HCT116 (cell line): ENCODE measurements at regions not wholly inside any gene's neighbourhood (a gene's known extent, or its start where the extent isn't known, plus 50 kb on each side); places are given as distances from the start of the nearest gene placed in this dataset.

Experiments used
- CEBPB ChIP-seq: IDR thresholded peaks from 2 replicates; pipeline ENCODE4 v1.6.1; 2012; ENCODE audit warnings: low read depth
- CTCF ChIP-seq, 3 experiments: fragments of 200-600 bp in 1 of 3; sonication (generic) in 1 of 3; IDR thresholded peaks in 2 of 3; conservative IDR thresholded peaks in 1 of 3; 2 replicates each; pipeline ENCODE4 v1.5.1; 2012 to 2017; ENCODE audit warnings: low read depth in 2 of 3, low read length in 2 of 3, antibody characterized with exemption in 1 of 3, borderline replicate concordance in 1 of 3, control low read depth in 1 of 3, mild to moderate bottlenecking in 1 of 3, mixed read lengths in 1 of 3, mixed run types in 1 of 3, moderate library complexity in 1 of 3; ENCODE audit not compliant: insufficient read depth in 1 of 3
- EGR1 ChIP-seq: IDR thresholded peaks from 2 replicates; pipeline ENCODE4 v1.6.1; 2012; ENCODE audit warnings: low read depth
- EZH2 ChIP-seq: fragments of 200-600 bp; sonication (generic); IDR thresholded peaks from 2 replicates; pipeline ENCODE4 v1.6.1; 2017; ENCODE audit warnings: antibody characterized with exemption, mixed run types
- POLR2A ChIP-seq: IDR thresholded peaks from 2 replicates; pipeline ENCODE4 v1.7.0; 2011; ENCODE audit warnings: borderline replicate concordance; ENCODE audit not compliant: insufficient read depth, insufficient read length; ENCODE audit errors: extremely low read depth
- POLR2AphosphoS5 ChIP-seq: IDR thresholded peaks from 2 replicates; pipeline ENCODE4 v1.6.1; 2011; ENCODE audit warnings: mild to moderate bottlenecking, low read depth, low read length, moderate library complexity
- REST ChIP-seq: IDR thresholded peaks from 2 replicates; pipeline ENCODE4 v1.6.1; 2012; ENCODE audit warnings: low read depth
- SRF ChIP-seq: IDR thresholded peaks from 2 replicates; pipeline ENCODE4 v1.6.1; 2012; ENCODE audit warnings: low read depth
- TCF7L2 ChIP-seq: IDR thresholded peaks from 2 replicates; pipeline ENCODE4 v1.7.0; 2011; ENCODE audit warnings: borderline replicate concordance, inconsistent platforms; ENCODE audit not compliant: insufficient read depth, insufficient read length; ENCODE audit errors: extremely low read depth
- YY1 ChIP-seq: IDR thresholded peaks from 2 replicates; pipeline ENCODE4 v1.6.1; 2011; ENCODE audit warnings: low read length, low read depth, moderate library complexity, mild to moderate bottlenecking; ENCODE audit not compliant: insufficient replicate concordance; ENCODE audit errors: extremely low read depth

DNA sequence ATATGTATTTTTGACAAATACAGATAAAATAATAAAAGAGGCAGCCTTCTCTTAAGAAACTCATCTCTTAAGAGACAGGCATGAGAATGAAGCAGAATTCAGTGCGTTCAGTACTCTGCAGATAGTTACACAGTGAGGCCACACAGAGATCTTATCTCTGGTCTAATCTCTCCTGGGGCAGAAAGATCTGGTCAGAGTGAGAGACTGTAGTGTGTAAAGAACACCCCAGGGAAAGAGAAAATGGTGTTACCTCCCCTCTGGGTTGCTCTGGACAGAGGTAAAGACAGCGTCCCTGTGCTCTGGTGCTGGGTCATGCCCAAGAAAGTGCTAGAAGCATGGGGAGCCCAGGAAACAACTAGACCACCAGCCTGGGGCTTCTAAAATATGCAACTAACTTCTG, 216.3 kb downstream of the SIPA1L2 start:
- no peak for TF ChIP-seq CTCF (IDR thresholded peaks at IDR 0.05 in 2 of 3, conservative IDR thresholded peaks at IDR 0.05 in 1 of 3; ENCODE audit: borderline replicate concordance in 1 of 3, insufficient read depth in 1 of 3, low read depth in 2 of 3, low read length in 2 of 3)
- no peak for TF ChIP-seq POLR2AphosphoS5
- TF ChIP-seq POLR2A, result no peak
- no peak for TF ChIP-seq CEBPB
- TF ChIP-seq YY1, result no peak
- TF ChIP-seq EGR1, result no peak
- no peak for TF ChIP-seq REST
- no peak for TF ChIP-seq EZH2
- no peak for TF ChIP-seq TCF7L2
- TF ChIP-seq SRF, result no peak
